DOHH2 (cell line): ENCODE measurements at regions not wholly inside any gene's neighbourhood (a gene's known extent, or its start where the extent isn't known, plus 50 kb on each side); places are given as distances from the start of the nearest gene placed in this dataset.

ENCODE experiments used
- H3F3A ChIP-seq: fragments of 200-600 bp; sonication (generic), shearing (Covaris generic); 2 replicates; pipeline ENCODE4 v1.6.0; 2016; ENCODE audit warnings: antibody characterized with exemption, mild to moderate bottlenecking; ENCODE audit not compliant: control insufficient read depth, insufficient read depth
- H3K27ac ChIP-seq: fragments of 200-600 bp; sonication (generic); 2 replicates; pipeline ENCODE4 v1.5.1; 2014; ENCODE audit warnings: low read depth, mild to moderate bottlenecking, low read length, moderate library complexity
- H3K27me3 ChIP-seq: fragments of 200-600 bp; sonication (generic); 2 replicates; pipeline ENCODE4 v1.6.1; 2014; ENCODE audit warnings: mild to moderate bottlenecking, low read length, mixed read lengths; ENCODE audit not compliant: control insufficient read depth
- H3K36me3 ChIP-seq: fragments of 200-600 bp; sonication (generic); 2 replicates; pipeline ENCODE4 v1.6.1; 2014; ENCODE audit warnings: mild to moderate bottlenecking, low read length, moderate library complexity, mixed read lengths; ENCODE audit not compliant: control insufficient read depth
- H3K4me1 ChIP-seq: fragments of 200-600 bp; sonication (generic); 2 replicates; pipeline ENCODE4 v1.6.1; 2014; ENCODE audit warnings: mild to moderate bottlenecking, low read length, mixed read lengths; ENCODE audit not compliant: control insufficient read depth
- H3K4me2 ChIP-seq: fragments of 200-600 bp; sonication (generic); 2 replicates; pipeline ENCODE4 v1.6.0; 2014; ENCODE audit warnings: mild to moderate bottlenecking, low read length, moderate library complexity
- H3K4me3 ChIP-seq: fragments of 200-600 bp; sonication (generic); 2 replicates; pipeline ENCODE4 v1.5.1; 2014; ENCODE audit warnings: mild to moderate bottlenecking, low read length, mixed read lengths
- H3K79me2 ChIP-seq: fragments of 200-600 bp; sonication (generic); 2 replicates; pipeline ENCODE4 v1.6.1; 2014; ENCODE audit warnings: mild to moderate bottlenecking, low read length, mixed read lengths; ENCODE audit not compliant: control insufficient read depth
- H3K9me2 ChIP-seq: fragments of 200-600 bp; sonication (generic); replicated peaks from 2 replicates; pipeline ENCODE4 v1.6.1; 2014; ENCODE audit warnings: mild to moderate bottlenecking, low read length, mixed read lengths; ENCODE audit not compliant: control insufficient read depth
- H3K9me3 ChIP-seq: fragments of 200-600 bp; sonication (generic); 2 replicates; pipeline ENCODE4 v1.6.1; 2014; ENCODE audit warnings: antibody characterized with exemption, low read length, mixed read lengths; ENCODE audit not compliant: control insufficient read depth, insufficient read depth
- H4K20me1 ChIP-seq: fragments of 200-600 bp; sonication (generic); 2 replicates; pipeline ENCODE4 v1.6.0; 2014; ENCODE audit warnings: low read depth, mild to moderate bottlenecking, antibody characterized with exemption, low read length, moderate library complexity; ENCODE audit not compliant: control insufficient read depth, insufficient read depth
- CTCF ChIP-seq: fragments of 200-600 bp; sonication (generic); IDR thresholded peaks from one replicate; pipeline ENCODE4 v1.5.1; 2014; ENCODE audit warnings: antibody characterized with exemption, mild to moderate bottlenecking, low read depth, low read length; ENCODE audit not compliant: poor library complexity, severe bottlenecking
- EZH2phosphoT487 ChIP-seq: fragments of 200-600 bp; sonication (generic); IDR thresholded peaks from 2 replicates; pipeline ENCODE4 v1.6.1; 2017; ENCODE audit warnings: borderline replicate concordance, mild to moderate bottlenecking, antibody characterized with exemption, low read length, moderate library complexity, mixed read lengths

- Histone ChIP-seq H3K27me3 (no peaks in the 10 kb centered on the region), H3K9me3 (no peaks in the 10 kb centered on the region), H4K20me1 (no peaks in the 10 kb centered on the region), H3K4me2 (no peak overlapping the region), H3F3A (no peaks in the 10 kb centered on the region), H3K27ac (no peak overlapping the region), H3K4me3 (no peak overlapping the region), H3K4me1 (no peaks in the 10 kb centered on the region), H3K9me2 (no peaks in the 10 kb centered on the region), H3K36me3 (no peaks in the 10 kb centered on the region), H3K79me2 (no peaks in the 10 kb centered on the region)
- TF ChIP-seq CTCF: no peak
- TF ChIP-seq EZH2phosphoT487: no peak
These were observed 212.7 kb upstream of the FMR1 start for GRCh38 chrX:147699061-147699460.

- Histone ChIP-seq H3K27me3 (no peaks in the 10 kb centered on the region), H3K27ac (no peak overlapping the region)
- TF ChIP-seq CTCF (no peak), EZH2phosphoT487 (no peak)
These were observed 201.4 kb upstream of the FMR1 start for GRCh38 chrX:147710301-147710700.

GRCh38 chrX:147733369-147733768, 178.3 kb upstream of the FMR1 start:
- Histone ChIP-seq H3K27ac (no peak overlapping the region), H3K9me3 (no peaks in the 10 kb centered on the region), H3K27me3 (no peaks in the 10 kb centered on the region), H3K36me3 (no peaks in the 10 kb centered on the region), H3K4me1 (no peaks in the 10 kb centered on the region), H3K9me2 (no peaks in the 10 kb centered on the region), H3F3A (no peaks in the 10 kb centered on the region), H3K4me3 (no peak overlapping the region), H3K79me2 (no peaks in the 10 kb centered on the region), H4K20me1 (no peaks in the 10 kb centered on the region), H3K4me2 (no peak overlapping the region)
- TF ChIP-seq EZH2phosphoT487 (no peak), CTCF (no peak)

More at GRCh38 chrX:147710301-147710700, 201.4 kb upstream of the FMR1 start:
- Histone ChIP-seq H3K4me3 (no peak overlapping the region), H3K4me2 (no peak overlapping the region), H3K36me3 (no peaks in the 10 kb centered on the region), H4K20me1 (no peaks in the 10 kb centered on the region), H3K9me3 (no peaks in the 10 kb centered on the region), H3K9me2 (no peaks in the 10 kb centered on the region), H3F3A (no peaks in the 10 kb centered on the region), H3K4me1 (no peaks in the 10 kb centered on the region), H3K79me2 (no peaks in the 10 kb centered on the region)

GRCh38 chrX:147735364-147735763, 176.4 kb upstream of the FMR1 start:
- no peaks in the 10 kb centered on the region for H3K36me3 ChIP-seq
- H3K79me2 ChIP-seq: no peaks in the 10 kb centered on the region
- no peaks in the 10 kb centered on the region for H3K9me3 ChIP-seq
- no peak overlapping the region for H3K27ac ChIP-seq
- no peak overlapping the region for H3K4me2 ChIP-seq
- no peak overlapping the region for H3K4me3 ChIP-seq
- H3F3A ChIP-seq: no peaks in the 10 kb centered on the region
- TF ChIP-seq CTCF (no peak), EZH2phosphoT487 (no peak)
- no peaks in the 10 kb centered on the region for H3K4me1 ChIP-seq
- no peaks in the 10 kb centered on the region for H3K27me3 ChIP-seq
- no peaks in the 10 kb centered on the region for H4K20me1 ChIP-seq
- no peaks in the 10 kb centered on the region for H3K9me2 ChIP-seq
